Skeletal muscle tissue (tissue), 3 donors: ENCODE measurements at regions not wholly inside any gene's neighbourhood (a gene's known extent, or its start where the extent isn't known, plus 50 kb on each side); places are given as distances from the start of the nearest gene placed in this dataset.

Experiments
- H3K27ac ChIP-seq: one replicate; pipeline ENCODE4 v1.7.0; 2013; ENCODE audit warnings: mild to moderate bottlenecking, low read depth, low read length, inconsistent platforms
- H3K27me3 ChIP-seq, 3 donors: one replicate each; pipeline ENCODE4 v1.7.0; 2013; ENCODE audit warnings: low read length in 3 of 3; ENCODE audit not compliant: control insufficient read depth in 3 of 3, insufficient read depth in 3 of 3
- H3K36me3 ChIP-seq, 3 donors: one replicate each; pipeline ENCODE4 v1.7.0; 2013; ENCODE audit warnings: low read length in 3 of 3; ENCODE audit not compliant: control insufficient read depth in 3 of 3, insufficient read depth in 3 of 3
- H3K4me1 ChIP-seq, 3 donors: one replicate each; pipeline ENCODE4 v1.7.0; 2013; ENCODE audit warnings: low read length in 3 of 3, mild to moderate bottlenecking in 3 of 3; ENCODE audit not compliant: control insufficient read depth in 3 of 3, insufficient read depth in 3 of 3
- H3K4me3 ChIP-seq, 3 donors: one replicate each; pipeline ENCODE4 v1.7.0; 2013; ENCODE audit warnings: low read length in 3 of 3
- H3K9ac ChIP-seq, 3 donors: one replicate each; pipeline ENCODE4 v1.7.0; 2013; ENCODE audit warnings: low read length in 3 of 3, mild to moderate bottlenecking in 3 of 3, moderate library complexity in 2 of 3, low read depth in 1 of 3
- H3K9me3 ChIP-seq, 3 donors: one replicate each; pipeline ENCODE4 v1.7.0; 2013; ENCODE audit warnings: low read length in 3 of 3; ENCODE audit not compliant: control insufficient read depth in 3 of 3
- donor health status: Osteomylitis.

- Histone ChIP-seq H3K9ac (no peak overlapping the region), H3K36me3 (no peaks in the 10 kb centered on the region), H3K27ac (no peak overlapping the region), H3K27me3 (peaks cover 0 to 38% (median 8%) of the 10 kb centered on the region in 3 donors), H3K9me3 (no peaks in the 10 kb centered on the region), H3K4me3 (no peak overlapping the region), H3K4me1 (no peaks in the 10 kb centered on the region)
Measured at GRCh38 chr4:4752576-4753401, 106.7 kb upstream of the MSX1 start.

- H3K36me3 ChIP-seq, result no peaks in the 10 kb centered on the region
- peaks cover 0 to 40% (median 8%) of the 10 kb centered on the region in 3 donors for H3K27me3 ChIP-seq
- no peak overlapping the region for H3K4me3 ChIP-seq
- no peak overlapping the region for H3K27ac ChIP-seq
- no peak overlapping the region for H3K9ac ChIP-seq
- peaks cover 0 to 2% (median 0%) of the 10 kb centered on the region in 3 donors for H3K9me3 ChIP-seq
- no peaks in the 10 kb centered on the region for H3K4me1 ChIP-seq
Measured at GRCh38 chr4:4752025-4752424, 107.4 kb upstream of the MSX1 start.

- H3K9ac ChIP-seq, result no peak overlapping the region
- H3K36me3 ChIP-seq, result no peaks in the 10 kb centered on the region
- peaks cover 0 to 39% (median 8%) of the 10 kb centered on the region in 3 donors for H3K27me3 ChIP-seq
- H3K4me3 ChIP-seq, result no peak overlapping the region
- no peak overlapping the region for H3K27ac ChIP-seq
- H3K9me3 ChIP-seq, result peaks cover 2 to 7% (median 4%) of the 10 kb centered on the region in 3 donors
- H3K4me1 ChIP-seq, result no peaks in the 10 kb centered on the region
Measured at GRCh38 chr4:4750187-4750586, 109.3 kb upstream of the MSX1 start.

GRCh38 chr4:4749137-4749536, 110.3 kb upstream of the MSX1 start:
- Histone ChIP-seq H3K36me3 (no peaks in the 10 kb centered on the region), H3K9me3 (peaks cover 2 to 11% (median 10%) of the 10 kb centered on the region in 3 donors), H3K27ac (no peak overlapping the region), H3K4me1 (no peaks in the 10 kb centered on the region), H3K4me3 (no peak overlapping the region), H3K9ac (no peak overlapping the region), H3K27me3 (peaks cover 0 to 37% (median 6%) of the 10 kb centered on the region in 3 donors)

- no peak overlapping the region for H3K9ac ChIP-seq
- no peaks in the 10 kb centered on the region for H3K4me1 ChIP-seq
- no peak overlapping the region for H3K27ac ChIP-seq
- H3K9me3 ChIP-seq, result peaks cover 2 to 14% (median 10%) of the 10 kb centered on the region in 3 donors
- H3K4me3 ChIP-seq, result no peak overlapping the region
- H3K27me3 ChIP-seq, result peaks cover 0 to 20% (median 6%) of the 10 kb centered on the region in 3 donors
- no peaks in the 10 kb centered on the region for H3K36me3 ChIP-seq
Measured at GRCh38 chr4:4746444-4746843, 113.0 kb upstream of the MSX1 start.

GRCh38 chr4:4740071-4740470, 119.4 kb upstream of the MSX1 start:
- Histone ChIP-seq H3K4me1 (no peaks in the 10 kb centered on the region), H3K9ac (no peak overlapping the region), H3K36me3 (no peaks in the 10 kb centered on the region), H3K27ac (no peak overlapping the region), H3K4me3 (no peak overlapping the region), H3K9me3 (peaks cover 0 to 9% (median 3%) of the 10 kb centered on the region in 3 donors), H3K27me3 (no peaks in the 10 kb centered on the region)

- Histone ChIP-seq H3K36me3 (peaks cover 0 to 2% (median 0%) of the 10 kb centered on the region in 3 donors), H3K9me3 (no peaks in the 10 kb centered on the region), H3K4me3 (no peak overlapping the region), H3K27me3 (peaks cover 0 to 5% (median 0%) of the 10 kb centered on the region in 3 donors), H3K4me1 (no peaks in the 10 kb centered on the region), H3K9ac (no peak overlapping the region), H3K27ac (no peak overlapping the region)
Measured at GRCh38 chr4:4735870-4736269, 123.6 kb upstream of the MSX1 start.

- peaks cover 0 to 5% (median 0%) of the 10 kb centered on the region in 3 donors for H3K27me3 ChIP-seq
- no peak overlapping the region for H3K4me3 ChIP-seq
- H3K4me1 ChIP-seq, result no peaks in the 10 kb centered on the region
- no peaks in the 10 kb centered on the region for H3K9me3 ChIP-seq
- H3K27ac ChIP-seq, result no peak overlapping the region
- peaks cover 0 to 2% (median 0%) of the 10 kb centered on the region in 3 donors for H3K36me3 ChIP-seq
- no peak overlapping the region for H3K9ac ChIP-seq
Measured at GRCh38 chr4:4735136-4735750, 124.2 kb upstream of the MSX1 start.

- no peak overlapping the region for H3K9ac ChIP-seq
- H3K27ac ChIP-seq, result no peak overlapping the region
- H3K36me3 ChIP-seq, result peaks cover 0 to 2% (median 0%) of the 10 kb centered on the region in 3 donors
- peaks cover 0 to 5% (median 0%) of the 10 kb centered on the region in 3 donors for H3K27me3 ChIP-seq
- no peaks in the 10 kb centered on the region for H3K9me3 ChIP-seq
- H3K4me1 ChIP-seq, result no peaks in the 10 kb centered on the region
- H3K4me3 ChIP-seq, result no peak overlapping the region
Measured at GRCh38 chr4:4734425-4734824, 125.0 kb upstream of the MSX1 start.

GRCh38 chr4:4733663-4734062, 125.8 kb upstream of the MSX1 start:
- no peaks in the 10 kb centered on the region for H3K9me3 ChIP-seq
- H3K27me3 ChIP-seq, result peaks cover 0 to 5% (median 0%) of the 10 kb centered on the region in 3 donors
- no peak overlapping the region for H3K27ac ChIP-seq
- no peak overlapping the region for H3K9ac ChIP-seq
- peaks cover 0 to 2% (median 0%) of the 10 kb centered on the region in 3 donors for H3K36me3 ChIP-seq
- H3K4me1 ChIP-seq, result no peaks in the 10 kb centered on the region
- H3K4me3 ChIP-seq, result peak overlapping the region in 1 of 3 donors; percentile 22
